ENCODE measurements at regions not wholly inside any gene's neighbourhood (a gene's known extent, or its start where the extent isn't known, plus 50 kb on each side); places are given as distances from the start of the nearest gene placed in this dataset.

DNA sequence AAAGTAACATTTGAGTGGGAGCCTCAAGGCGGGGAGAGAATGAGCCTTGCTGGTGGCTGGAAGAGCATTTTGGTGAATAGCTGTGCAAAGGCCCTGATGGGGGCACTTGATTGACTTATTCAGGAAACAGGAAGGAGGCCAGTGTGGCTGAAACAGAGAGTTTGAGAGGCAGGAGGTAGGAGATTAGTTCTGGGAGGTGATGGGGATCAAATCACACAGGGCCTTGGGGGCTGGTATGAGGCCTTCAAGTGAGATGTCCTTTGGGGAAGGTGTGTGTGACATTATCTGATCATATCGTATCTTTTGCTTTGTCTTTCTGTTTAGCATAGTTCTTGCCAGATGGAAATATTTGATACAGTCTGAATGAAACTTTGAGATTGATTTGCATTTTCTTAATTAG, 172.3 kb downstream of the TENT4A start:
- Mint-ChIP-seq H3K27me3 (ENCODE audit: low read depth) (no peaks in the 10 kb centered on the region), H3K4me1 (no peaks in the 10 kb centered on the region), H3K36me3 (ENCODE audit: low read depth) (peaks cover 7% of the 10 kb centered on the region), H3K4me3 (no peak overlapping the region), H3K9me3 (peaks cover 6% of the 10 kb centered on the region), H3K27ac (ENCODE audit: unreplicated experiment) (no peak overlapping the region)
- TF ChIP-seq, protein P1, sequence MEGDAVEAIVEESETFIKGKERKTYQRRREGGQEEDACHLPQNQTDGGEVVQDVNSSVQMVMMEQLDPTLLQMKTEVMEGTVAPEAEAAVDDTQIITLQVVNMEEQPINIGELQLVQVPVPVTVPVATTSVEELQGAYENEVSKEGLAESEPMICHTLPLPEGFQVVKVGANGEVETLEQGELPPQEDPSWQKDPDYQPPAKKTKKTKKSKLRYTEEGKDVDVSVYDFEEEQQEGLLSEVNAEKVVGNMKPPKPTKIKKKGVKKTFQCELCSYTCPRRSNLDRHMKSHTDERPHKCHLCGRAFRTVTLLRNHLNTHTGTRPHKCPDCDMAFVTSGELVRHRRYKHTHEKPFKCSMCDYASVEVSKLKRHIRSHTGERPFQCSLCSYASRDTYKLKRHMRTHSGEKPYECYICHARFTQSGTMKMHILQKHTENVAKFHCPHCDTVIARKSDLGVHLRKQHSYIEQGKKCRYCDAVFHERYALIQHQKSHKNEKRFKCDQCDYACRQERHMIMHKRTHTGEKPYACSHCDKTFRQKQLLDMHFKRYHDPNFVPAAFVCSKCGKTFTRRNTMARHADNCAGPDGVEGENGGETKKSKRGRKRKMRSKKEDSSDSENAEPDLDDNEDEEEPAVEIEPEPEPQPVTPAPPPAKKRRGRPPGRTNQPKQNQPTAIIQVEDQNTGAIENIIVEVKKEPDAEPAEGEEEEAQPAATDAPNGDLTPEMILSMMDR (conservative IDR thresholded peaks at IDR 0.05) = no peak
- DNase-seq (ENCODE audit: low read depth, low spot score) = no peak

DNA sequence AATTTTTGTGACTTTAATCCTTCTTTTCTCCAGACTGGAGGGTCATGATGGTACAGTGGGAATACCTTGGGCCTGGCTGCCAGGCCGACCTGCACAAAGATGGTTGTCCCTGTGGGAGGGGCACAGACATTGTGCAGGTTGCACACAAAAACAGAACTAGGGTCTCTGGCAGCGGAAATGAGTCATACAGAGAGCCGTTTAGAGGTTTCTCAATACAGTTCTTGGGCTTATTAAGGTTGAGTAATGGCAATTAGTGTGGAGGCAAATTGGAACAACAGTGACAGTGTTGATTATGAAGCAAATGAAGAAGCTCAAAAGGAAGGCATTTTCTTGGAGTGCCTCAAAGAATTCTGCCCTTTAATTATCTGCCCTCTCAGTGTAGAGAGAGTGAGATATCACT, 173.6 kb downstream of the TENT4A start:
- Mint-ChIP-seq H3K27ac (ENCODE audit: unreplicated experiment) (no peak overlapping the region), H3K27me3 (ENCODE audit: low read depth) (no peaks in the 10 kb centered on the region), H3K4me3 (no peak overlapping the region), H3K36me3 (ENCODE audit: low read depth) (peaks cover 7% of the 10 kb centered on the region), H3K4me1 (no peaks in the 10 kb centered on the region), H3K9me3 (peaks cover 6% of the 10 kb centered on the region)
- TF ChIP-seq, protein P1 (conservative IDR thresholded peaks at IDR 0.05) = no peak
- no peak for DNase-seq (ENCODE audit: low read depth, low spot score)

DNA sequence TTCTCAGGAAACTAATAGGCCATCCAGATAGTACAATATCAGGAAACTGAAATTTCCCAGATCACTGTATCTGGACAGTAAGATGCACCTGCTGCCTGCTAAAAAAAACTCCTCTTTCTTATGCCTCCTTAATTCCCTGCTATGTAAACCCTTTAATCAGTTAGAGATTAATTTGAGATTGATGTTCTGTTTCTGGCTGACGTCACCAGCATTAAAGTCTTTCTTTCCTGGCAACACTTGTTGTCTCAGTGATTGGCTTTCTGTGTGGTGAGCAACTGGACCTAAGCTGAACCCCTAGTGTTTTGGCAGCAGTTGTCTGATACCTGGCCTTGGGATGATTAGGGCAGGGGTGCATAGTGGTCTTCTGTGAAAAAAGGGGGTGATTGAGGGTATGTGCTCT, 175.8 kb downstream of the TENT4A start:
- H3K27ac Mint-ChIP-seq (ENCODE audit: unreplicated experiment) = no peak overlapping the region
- DNase-seq (ENCODE audit: low read depth, low spot score) = no peak
- TF ChIP-seq, protein P1 (conservative IDR thresholded peaks at IDR 0.05) = no peak
- no peaks in the 10 kb centered on the region for H3K27me3 Mint-ChIP-seq (ENCODE audit: low read depth)
- no peak overlapping the region for H3K4me3 Mint-ChIP-seq
- H3K36me3 Mint-ChIP-seq (ENCODE audit: low read depth) = peaks cover 7% of the 10 kb centered on the region
- no peaks in the 10 kb centered on the region for H3K4me1 Mint-ChIP-seq
- H3K9me3 Mint-ChIP-seq = peaks cover 9% of the 10 kb centered on the region

DNA sequence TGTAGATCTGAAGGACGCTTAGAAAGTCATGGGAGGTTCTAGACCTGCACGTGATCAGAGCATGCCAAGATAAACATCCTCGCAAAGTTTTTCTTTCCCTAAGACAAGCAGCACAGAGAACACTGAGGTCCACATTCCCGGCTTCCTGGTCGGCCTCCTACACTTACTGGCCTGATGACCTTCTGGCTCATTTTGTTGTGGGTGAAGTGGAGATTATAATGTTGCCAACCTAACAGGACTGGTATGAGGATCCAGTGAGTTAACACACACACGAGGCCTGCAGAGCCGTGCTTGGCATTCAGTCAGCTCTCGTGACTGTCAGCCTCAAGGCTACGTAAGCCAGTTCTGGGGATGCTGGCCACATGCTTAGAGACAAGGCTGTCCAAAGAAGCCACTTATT, 186.0 kb downstream of the TENT4A start:
- H3K36me3 Mint-ChIP-seq (ENCODE audit: low read depth) = no peaks in the 10 kb centered on the region
- peaks cover 16% of the 10 kb centered on the region for H3K4me1 Mint-ChIP-seq
- DNase-seq (ENCODE audit: low read depth, low spot score) = no peak
- H3K27me3 Mint-ChIP-seq (ENCODE audit: low read depth) = no peaks in the 10 kb centered on the region
- H3K4me3 Mint-ChIP-seq = no peak overlapping the region
- TF ChIP-seq, protein P1 (conservative IDR thresholded peaks at IDR 0.05) = no peak
- peaks cover 11% of the 10 kb centered on the region for H3K9me3 Mint-ChIP-seq
- no peak overlapping the region for H3K27ac Mint-ChIP-seq (ENCODE audit: unreplicated experiment)

DNA sequence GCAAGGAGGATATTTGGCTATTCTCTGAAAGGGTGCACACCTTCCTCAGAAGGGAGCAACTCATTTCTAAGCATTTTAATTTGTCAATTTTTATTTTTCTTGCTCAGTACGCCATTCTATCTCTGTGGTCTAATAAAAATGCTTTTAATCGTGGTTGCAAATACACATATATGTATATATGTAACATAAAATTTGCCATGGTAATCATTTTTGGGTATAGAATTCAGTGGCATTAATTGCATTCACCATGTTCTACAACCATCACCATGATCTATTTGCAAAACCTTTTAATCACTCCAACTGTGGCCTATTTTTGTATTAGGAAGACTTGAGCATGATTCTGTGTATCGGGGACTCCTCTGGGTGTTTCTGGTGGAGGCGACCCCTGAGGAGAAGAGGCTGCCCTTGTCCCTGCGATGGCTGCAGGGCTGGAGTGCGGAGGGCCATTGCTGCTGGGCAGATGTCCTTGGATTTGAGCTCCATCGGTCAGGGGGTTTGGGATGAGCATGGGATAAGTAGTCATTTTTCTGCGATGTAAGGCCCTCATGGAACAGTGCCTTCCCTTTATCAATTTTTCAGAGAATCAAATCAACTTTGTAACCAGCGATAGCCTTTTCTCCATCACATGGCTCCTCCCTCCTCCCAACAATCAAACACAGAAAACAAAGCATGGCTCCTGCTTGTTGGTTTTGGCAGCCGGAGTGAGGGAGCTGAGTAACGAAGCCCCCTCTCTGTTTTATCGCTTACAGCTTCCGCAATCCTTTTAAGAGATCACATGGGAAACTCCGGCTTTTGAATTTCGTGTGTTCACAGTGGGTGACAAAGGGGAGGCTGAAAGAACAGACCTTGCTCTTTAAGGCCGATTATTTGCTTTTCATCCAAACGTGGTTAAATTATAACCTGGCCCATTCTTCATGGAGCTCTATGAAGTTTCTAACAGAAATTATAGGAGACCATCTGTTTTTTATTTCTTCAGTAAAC, 187.3 kb downstream of the TENT4A start:
- TF ChIP-seq, protein P1 (conservative IDR thresholded peaks at IDR 0.05) = no peak
- Mint-ChIP-seq H3K4me1 (peaks cover 16% of the 10 kb centered on the region), H3K36me3 (ENCODE audit: low read depth) (no peaks in the 10 kb centered on the region), H3K27me3 (ENCODE audit: low read depth) (no peaks in the 10 kb centered on the region), H3K4me3 (no peak overlapping the region), H3K27ac (ENCODE audit: unreplicated experiment) (peak overlapping the region; percentile 78), H3K9me3 (peaks cover 11% of the 10 kb centered on the region)
- DNase-seq (ENCODE audit: low read depth, low spot score) = no peak
